K562 (cell line): ENCODE measurements at regions not wholly inside any gene's neighbourhood (a gene's known extent, or its start where the extent isn't known, plus 50 kb on each side); places are given as distances from the start of the nearest gene placed in this dataset.

Experiments used
- BRD9 ChIP-seq: fragments of 450-650 bp; IDR thresholded peaks from 2 replicates; pipeline ENCODE4 v1.6.1; 2018; ENCODE audit warnings: low read depth; ENCODE audit not compliant: partially characterized antibody
- CBX3 ChIP-seq, 2 experiments: IDR thresholded peaks; 1 replicate in 1 of 2; 2 replicates in 1 of 2; pipeline ENCODE4 v1.6.1; 2012; ENCODE audit warnings: inconsistent platforms in 2 of 2, low read length in 2 of 2, borderline replicate concordance in 1 of 2, control low read depth in 1 of 2
- CTCF ChIP-seq, 3 experiments: IDR thresholded peaks in 2 of 3; conservative IDR thresholded peaks in 1 of 3; 2 replicates each; pipeline ENCODE4 v1.5.1; 2011 to 2012; ENCODE audit warnings: low read length in 3 of 3, mild to moderate bottlenecking in 3 of 3, control low read depth in 2 of 3, improper control_type of control experiment in 1 of 3, inconsistent platforms in 1 of 3, low read depth in 1 of 3, mixed read lengths in 1 of 3, moderate library complexity in 1 of 3; ENCODE audit not compliant: insufficient read depth in 2 of 3
- KLF6 ChIP-seq: fragments of 250-450 bp; sonication (Bioruptor Pico); IDR thresholded peaks from 2 replicates; pipeline ENCODE4 v1.4.0; 2020; ENCODE audit warnings: mild to moderate bottlenecking, moderate library complexity, borderline replicate concordance
- LARP7 ChIP-seq: fragments of 450-650 bp; IDR thresholded peaks from 2 replicates; pipeline ENCODE4 v1.6.1; 2016
- OTX1 ChIP-seq: fragments of 450-650 bp; formaldehyde crosslinking; IDR thresholded peaks from 2 replicates; pipeline ENCODE4 v1.4.0; 2022; ENCODE audit warnings: mild to moderate bottlenecking
- SMAD1 ChIP-seq: fragments of 150-350 bp; IDR thresholded peaks from 2 replicates; pipeline ENCODE4 v1.6.1; 2014; ENCODE audit warnings: low read length, low read depth; ENCODE audit not compliant: partially characterized antibody
- SP2 ChIP-seq: IDR thresholded peaks from 2 replicates; pipeline ENCODE4 v1.6.1; 2011; ENCODE audit warnings: mild to moderate bottlenecking, low read depth, low read length, moderate library complexity; ENCODE audit not compliant: poor library complexity, severe bottlenecking; ENCODE audit errors: extremely low read depth
- ZNF263 ChIP-seq: sonication (generic); formaldehyde crosslinking; IDR thresholded peaks from 2 replicates; pipeline ENCODE4 v1.8.0; 2022; ENCODE audit warnings: mild to moderate bottlenecking, missing genetic modification reagents, borderline replicate concordance
- TF ChIP-seq, protein P1 (sequence below): fragments of 150-350 bp; conservative IDR thresholded peaks from 2 replicates; pipeline ENCODE4 v1.6.1; 2014; ENCODE audit warnings: low read length

GRCh38 chr5:74306845-74307244 is 333.7 kb downstream of the ENC1 start:
- TF ChIP-seq SMAD1, result no peak
- no peak for TF ChIP-seq BRD9
- TF ChIP-seq KLF6 (CRISPR knock-in tag), result no peak
- no peak for TF ChIP-seq OTX1 (CRISPR knock-in tag)
- no peak for TF ChIP-seq ZNF263
- TF ChIP-seq, protein P1, sequence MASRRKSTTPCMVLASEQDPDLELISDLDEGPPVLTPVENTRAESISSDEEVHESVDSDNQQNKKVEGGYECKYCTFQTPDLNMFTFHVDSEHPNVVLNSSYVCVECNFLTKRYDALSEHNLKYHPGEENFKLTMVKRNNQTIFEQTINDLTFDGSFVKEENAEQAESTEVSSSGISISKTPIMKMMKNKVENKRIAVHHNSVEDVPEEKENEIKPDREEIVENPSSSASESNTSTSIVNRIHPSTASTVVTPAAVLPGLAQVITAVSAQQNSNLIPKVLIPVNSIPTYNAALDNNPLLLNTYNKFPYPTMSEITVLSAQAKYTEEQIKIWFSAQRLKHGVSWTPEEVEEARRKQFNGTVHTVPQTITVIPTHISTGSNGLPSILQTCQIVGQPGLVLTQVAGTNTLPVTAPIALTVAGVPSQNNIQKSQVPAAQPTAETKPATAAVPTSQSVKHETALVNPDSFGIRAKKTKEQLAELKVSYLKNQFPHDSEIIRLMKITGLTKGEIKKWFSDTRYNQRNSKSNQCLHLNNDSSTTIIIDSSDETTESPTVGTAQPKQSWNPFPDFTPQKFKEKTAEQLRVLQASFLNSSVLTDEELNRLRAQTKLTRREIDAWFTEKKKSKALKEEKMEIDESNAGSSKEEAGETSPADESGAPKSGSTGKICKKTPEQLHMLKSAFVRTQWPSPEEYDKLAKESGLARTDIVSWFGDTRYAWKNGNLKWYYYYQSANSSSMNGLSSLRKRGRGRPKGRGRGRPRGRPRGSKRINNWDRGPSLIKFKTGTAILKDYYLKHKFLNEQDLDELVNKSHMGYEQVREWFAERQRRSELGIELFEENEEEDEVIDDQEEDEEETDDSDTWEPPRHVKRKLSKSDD, result no peak
- no peak for TF ChIP-seq CBX3 (IDR thresholded peaks at IDR 0.05; ENCODE audit: borderline replicate concordance in 1 of 2, low read length in 2 of 2)
- no peak for TF ChIP-seq SP2
- TF ChIP-seq LARP7, result no peak
- TF ChIP-seq CTCF (IDR thresholded peaks at IDR 0.05 in 2 of 3, conservative IDR thresholded peaks at IDR 0.05 in 1 of 3; ENCODE audit: insufficient read depth in 2 of 3, low read depth in 1 of 3, low read length in 3 of 3), result no peak
